HCEC 1CT (cell line): ENCODE measurements at regions not wholly inside any gene's neighbourhood (a gene's known extent, or its start where the extent isn't known, plus 50 kb on each side); places are given as distances from the start of the nearest gene placed in this dataset.
"Not testable (repeated sequence)": the region's sequence is repeated elsewhere in the genome, so short reads cannot be mapped to it uniquely, and the experiment has no call there.

Experiments used
- DNase-seq: peaks from one replicate; pipeline ENCODE4 v3.0.0-alpha.2; 2017

DNA sequence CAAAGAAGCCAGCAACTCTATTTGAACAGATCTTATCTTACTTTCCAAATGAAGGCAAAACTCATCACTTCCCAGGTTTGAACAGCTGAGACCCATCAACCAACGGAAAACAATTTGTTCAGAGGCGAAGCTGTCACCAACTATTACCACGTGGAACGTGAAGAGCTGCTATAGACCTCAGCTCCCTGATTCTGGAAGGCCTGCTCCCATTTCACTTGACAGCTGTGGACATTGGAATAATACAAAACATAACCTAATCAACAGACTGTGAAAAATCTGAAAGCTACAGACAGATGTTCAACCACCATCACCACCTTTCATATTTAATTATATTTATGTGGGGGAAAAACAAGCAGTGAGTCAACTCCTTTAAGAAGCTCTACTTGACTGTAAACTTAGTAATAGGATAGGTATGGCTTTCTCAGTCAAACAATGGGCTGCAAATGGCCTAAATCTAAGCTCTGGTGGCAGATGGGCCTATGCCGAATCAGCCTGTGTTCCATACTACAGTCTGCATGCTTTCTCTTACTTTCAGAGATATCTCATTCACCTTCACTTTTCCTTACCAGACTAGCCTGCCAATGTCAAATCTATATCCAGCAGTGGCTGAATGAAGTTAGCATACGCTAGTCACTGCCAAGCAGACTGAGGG is 896.4 kb downstream of the TDRD15 start:
- DNase-seq, result no peak

- DNase-seq, result no peak
Observed at GRCh38 chr2:22027345-22028005, 903.7 kb downstream of the TDRD15 start.

GRCh38 chr2:22035361-22035830 is 911.6 kb downstream of the TDRD15 start:
- no peak for DNase-seq

DNA sequence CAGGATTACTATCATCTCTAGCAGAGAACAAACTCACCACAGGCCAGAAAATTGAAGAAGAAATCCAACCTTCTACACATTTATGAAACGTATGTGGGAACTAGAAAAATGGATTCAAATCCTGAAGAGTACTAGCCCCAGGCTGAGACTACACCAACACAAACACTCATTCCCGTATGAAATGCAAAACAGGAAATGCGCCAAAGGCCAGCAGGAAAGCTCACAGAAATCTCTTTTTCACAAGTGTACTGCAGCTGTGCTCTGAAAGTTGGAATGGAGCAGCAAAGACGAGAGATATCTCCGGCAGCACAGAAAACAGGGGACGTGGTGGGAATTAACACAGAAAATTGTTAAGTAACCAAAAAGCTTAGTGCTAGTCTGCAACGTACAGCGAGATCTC is 913.5 kb downstream of the TDRD15 start:
- DNase-seq, result no peak

GRCh38 chr2:22043784-22044183 is 920.0 kb downstream of the TDRD15 start:
- DNase-seq, result no peak

DNA sequence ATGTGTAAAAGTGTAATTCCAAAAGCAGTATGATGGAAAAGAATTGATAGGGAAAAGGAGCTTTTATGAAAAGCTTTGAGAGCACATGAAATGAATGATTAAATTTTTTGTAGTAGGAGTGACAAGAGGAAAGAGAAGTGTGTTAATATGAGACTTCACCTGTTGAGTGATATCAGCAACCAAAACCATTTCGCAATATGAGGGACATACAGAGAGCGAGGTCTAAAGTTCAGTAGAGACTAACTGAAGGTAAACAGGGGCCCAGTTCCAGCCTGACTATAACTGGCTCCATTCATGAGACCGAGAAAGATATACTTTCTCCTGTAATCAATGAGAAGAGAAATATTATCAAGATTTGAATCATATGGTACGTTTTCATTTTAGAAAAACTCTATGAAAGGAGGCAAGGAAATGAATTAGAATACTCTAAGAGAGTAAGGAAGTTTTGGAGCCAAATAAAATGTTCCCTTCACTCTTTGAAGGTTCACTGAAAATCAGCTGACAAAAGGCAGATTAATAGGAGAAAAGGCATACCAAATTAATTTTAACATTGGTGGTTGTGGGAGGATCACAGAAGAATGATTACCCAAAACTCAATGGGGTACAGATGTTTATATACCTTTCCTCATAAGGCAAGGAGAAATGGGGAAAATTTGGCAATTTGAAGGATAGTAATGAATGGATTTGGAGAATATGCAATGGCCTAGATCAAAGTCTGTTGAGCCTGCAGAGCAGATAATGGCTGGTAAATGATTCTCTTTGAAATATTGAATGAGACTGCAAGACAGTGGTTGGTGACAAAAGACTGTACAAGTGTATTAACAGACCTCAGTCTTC is 932.2 kb downstream of the TDRD15 start:
- no peak for DNase-seq

- no peak for DNase-seq
Observed at GRCh38 chr2:22056621-22057132, 932.9 kb downstream of the TDRD15 start.

DNA sequence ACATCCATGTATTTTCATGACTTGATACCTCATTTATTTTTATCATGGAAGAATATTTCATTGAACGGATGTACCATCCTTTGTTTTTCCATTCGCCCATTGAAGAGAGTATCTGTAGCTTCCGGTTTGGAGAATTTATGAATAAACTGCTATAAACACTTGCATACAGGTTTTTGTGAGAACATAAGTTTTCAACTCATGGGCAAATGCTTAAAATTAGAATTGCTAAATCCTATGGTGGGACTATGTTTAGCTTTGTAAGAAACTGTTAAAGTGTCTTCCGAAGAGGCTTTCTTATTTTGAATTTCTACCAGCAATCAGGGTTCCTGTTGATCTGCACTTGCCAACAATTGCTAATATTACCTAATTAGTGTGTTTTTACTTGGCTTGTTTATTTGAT is 938.9 kb downstream of the TDRD15 start:
- DNase-seq, result no peak

GRCh38 chr2:22076454-22076853 is 952.7 kb downstream of the TDRD15 start:
- no peak for DNase-seq

GRCh38 chr2:22078701-22079100 is 954.9 kb downstream of the TDRD15 start:
- no peak for DNase-seq

GRCh38 chr2:22079583-22079982 is 955.8 kb downstream of the TDRD15 start:
- no peak for DNase-seq

- DNase-seq, result no peak
Observed at GRCh38 chr2:22086726-22087125, 963.0 kb downstream of the TDRD15 start.

GRCh38 chr2:22103617-22104016 is 979.8 kb downstream of the TDRD15 start:
- not testable (repeated sequence) for DNase-seq

DNA sequence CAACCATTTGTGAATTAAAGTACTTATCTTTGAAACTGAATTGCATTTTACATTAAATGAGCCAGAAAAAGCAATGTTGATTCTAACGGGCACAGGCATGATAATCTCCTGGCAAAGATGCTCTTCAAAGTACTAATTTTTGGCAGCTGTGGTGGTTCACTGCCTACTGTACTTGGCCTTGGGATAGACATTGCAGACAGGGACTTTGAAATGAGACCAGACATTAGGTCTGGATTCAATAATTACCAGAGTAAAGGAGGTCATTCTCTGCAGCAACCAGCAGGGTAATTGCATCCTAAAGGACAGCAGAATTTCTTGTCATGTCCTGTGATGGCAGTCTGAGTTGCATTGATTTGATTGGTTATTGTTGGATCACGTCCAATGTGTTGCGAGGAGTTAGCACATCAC is 986.5 kb downstream of the TDRD15 start:
- DNase-seq, result no peak

- DNase-seq, result no peak
Observed at GRCh38 chr2:22124003-22124402, 1000.2 kb downstream of the TDRD15 start.

- no peak for DNase-seq
Observed at GRCh38 chr2:22126106-22126505, 1002.3 kb downstream of the TDRD15 start.

- DNase-seq, result no peak
Observed at GRCh38 chr2:22126978-22127377, 1003.2 kb downstream of the TDRD15 start.

- no peak for DNase-seq
Observed at GRCh38 chr2:22134421-22134820, 1010.7 kb downstream of the TDRD15 start.

DNA sequence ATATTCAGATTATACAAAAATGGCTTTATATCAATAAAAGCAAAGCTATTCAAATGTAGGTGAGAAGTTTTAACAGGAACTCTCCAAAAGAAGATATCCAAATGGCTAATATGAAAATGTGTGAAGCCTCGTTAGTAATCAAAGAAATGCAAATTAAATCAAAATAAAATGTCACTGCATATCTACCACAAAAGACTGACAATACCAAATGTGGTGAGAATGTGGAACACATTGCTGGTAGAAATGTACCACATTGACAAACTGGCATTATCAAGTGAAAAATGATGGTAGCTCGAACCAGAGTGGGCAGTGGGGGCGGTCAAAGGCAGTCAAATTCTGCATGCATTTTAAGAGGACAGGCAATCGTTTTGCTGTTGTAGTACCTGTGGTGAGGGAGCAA is 1012.7 kb downstream of the TDRD15 start:
- DNase-seq, result no peak

DNA sequence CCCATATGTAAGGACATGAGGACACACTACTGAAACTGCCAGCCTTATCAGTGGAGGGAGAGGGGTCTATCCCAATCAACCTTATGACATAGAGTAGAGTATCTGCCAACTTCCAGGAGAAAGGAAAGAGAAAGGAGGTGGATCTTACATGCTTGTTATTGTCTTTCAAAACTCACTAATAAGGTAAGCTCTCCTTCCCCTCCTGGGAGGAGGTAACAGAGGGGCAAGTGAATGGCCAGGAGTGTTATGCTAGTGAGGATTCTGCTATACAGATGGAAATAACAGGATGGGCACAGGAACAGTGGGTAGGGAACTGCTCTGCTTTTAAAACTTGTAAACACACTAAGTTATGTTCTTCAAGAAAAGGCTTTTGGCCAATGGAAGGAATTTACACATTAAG is 1020.1 kb downstream of the TDRD15 start:
- no peak for DNase-seq

DNA sequence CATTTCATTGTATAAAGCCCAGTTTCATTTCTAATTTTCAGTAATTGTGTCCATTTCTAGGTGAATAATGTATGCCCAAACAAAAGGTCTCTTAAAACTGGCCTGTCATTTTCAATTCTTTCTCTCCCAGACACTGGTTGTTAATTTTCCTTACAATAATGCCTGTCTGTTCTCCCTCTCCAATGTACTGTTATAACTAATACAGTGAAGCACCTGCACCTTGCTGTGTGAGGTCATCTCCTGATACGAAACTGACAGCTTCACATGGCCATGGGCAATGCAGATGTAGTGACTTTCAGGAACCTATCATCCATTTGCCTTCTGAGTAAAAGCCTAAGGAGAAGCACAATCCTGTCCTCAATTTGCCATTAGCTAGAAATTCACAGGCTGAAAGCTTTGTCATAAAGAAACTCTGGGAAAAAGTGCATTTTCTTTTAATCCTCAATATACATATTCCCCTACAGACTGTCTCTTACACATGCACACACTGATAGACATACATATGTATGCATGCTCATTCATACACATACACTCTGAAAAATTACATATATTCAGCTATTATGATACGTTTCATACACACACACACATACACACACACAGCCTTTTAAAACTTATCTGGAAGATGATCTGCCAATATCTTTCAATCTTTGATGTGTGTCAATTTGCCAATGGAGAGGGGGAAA is 1030.3 kb downstream of the TDRD15 start:
- DNase-seq, result no peak

- DNase-seq, result not testable (repeated sequence)
Observed at GRCh38 chr2:22156661-22157060, 1032.9 kb downstream of the TDRD15 start.

- no peak for DNase-seq
Observed at GRCh38 chr2:22167256-22167655, 1043.5 kb downstream of the TDRD15 start.
